Spleen (tissue), 11 donors: ENCODE measurements at regions not wholly inside any gene's neighbourhood (a gene's known extent, or its start where the extent isn't known, plus 50 kb on each side); places are given as distances from the start of the nearest gene placed in this dataset.
A peak's percentile ranks its signal among the peaks of the same experiment; 100 is the strongest.

ENCODE experiments used
- DNase-seq: peaks from one replicate; pipeline ENCODE4 v3.0.0-alpha.2; 2020
- H3K27ac ChIP-seq, 8 donors: fragments of 200-600 bp; sonication (generic) in 7 of 8; 1 replicate in 4 of 8; 2 replicates in 4 of 8; pipeline versions ENCODE4 v1.5.0 to v1.8.0; 2016 to 2021; ENCODE audit warnings: inconsistent platforms in 4 of 8, mild to moderate bottlenecking in 4 of 8, moderate library complexity in 1 of 8
- H3K27me3 ChIP-seq, 7 donors: fragments of 200-600 bp; sonication (generic) in 6 of 7; replicated peaks in 1 of 7; 1 replicate in 4 of 7; 2 replicates in 3 of 7; pipeline versions ENCODE4 v1.5.0 to v1.8.0; 2016 to 2021; ENCODE audit warnings: inconsistent platforms in 3 of 7, mild to moderate bottlenecking in 1 of 7
- H3K36me3 ChIP-seq, 6 donors: fragments of 200-600 bp; sonication (generic) in 5 of 6; 1 replicate in 4 of 6; 2 replicates in 2 of 6; pipeline versions ENCODE4 v1.5.0 to v1.8.0; 2016 to 2021; ENCODE audit warnings: inconsistent platforms in 2 of 6
- H3K4me1 ChIP-seq, 6 donors: fragments of 200-600 bp; sonication (generic) in 5 of 6; 1 replicate in 3 of 6; 2 replicates in 3 of 6; pipeline versions ENCODE4 v1.5.0 to v1.8.0; 2016 to 2021; ENCODE audit warnings: inconsistent platforms in 3 of 6
- H3K4me3 ChIP-seq, 8 donors: fragments of 200-600 bp; sonication (generic) in 7 of 8; 1 replicate in 4 of 8; 2 replicates in 4 of 8; pipeline versions ENCODE4 v1.5.0 to v1.8.0; 2016 to 2021; ENCODE audit warnings: inconsistent platforms in 4 of 8, mild to moderate bottlenecking in 4 of 8, moderate library complexity in 2 of 8
- H3K9me3 ChIP-seq, 8 donors: fragments of 200-600 bp; sonication (generic) in 7 of 8; 1 replicate in 4 of 8; 2 replicates in 4 of 8; pipeline versions ENCODE4 v1.5.0 to v1.8.0; 2016 to 2021; ENCODE audit warnings: inconsistent platforms in 4 of 8
- POLR2A ChIP-seq, 3 donors: fragments of 450-650 bp; IDR thresholded peaks; one replicate each; pipeline ENCODE4 v1.5.1; 2017; ENCODE audit warnings: antibody characterized with exemption in 3 of 3, mild to moderate bottlenecking in 1 of 3
- POLR2AphosphoS5 ChIP-seq, 3 donors: sonication (generic); formaldehyde crosslinking; IDR thresholded peaks; one replicate each; pipeline ENCODE4 v1.5.1; 2017; ENCODE audit warnings: antibody characterized with exemption in 3 of 3
- WGBS, 5 donors: extraction: QIAGEN DNeasy Blood & Tissue Kit in 3 of 5; methylation state at CpG; one replicate each; pipeline versions ENCODE4 v1.1.5 to v1.1.7; 2013 to 2018; 5-methylcytosine and 5-hydroxymethylcytosine counted together
- intact Hi-C: fragments of 100-400 bp; cut with DNase I; formaldehyde crosslinking; loops from one replicate; pipeline ENCODE4 v1.15.0; 2023; ENCODE audit warnings: low total_unique reads
- TF ChIP-seq, protein P1 (sequence below), 11 experiments: fragments of 200-600 bp in 7 of 11; fragments of 450-650 bp in 4 of 11; sonication (generic) in 4 of 11; IDR thresholded peaks in 8 of 11; conservative IDR thresholded peaks in 3 of 11; 1 replicate in 7 of 11; 2 replicates in 4 of 11; pipeline versions ENCODE4 v1.4.0 to v1.8.0; 2016 to 2021; ENCODE audit warnings: antibody characterized with exemption in 11 of 11, inconsistent platforms in 4 of 11, mild to moderate bottlenecking in 1 of 11
- donor health status: healthy with polysubstance abuse.
- donor health status: DM: no; HTN: no; CAD: no; lungs with moderate emphysema.
- donor health status: DM: no; HTN: no; CAD: no.
- donor health status: Bipolar disorder and iron deficiency.
- donor health status: healthy.
- donor health status: DM: no; HTN: no; CAD: no.
- donor health status: DM: yes; HTN: yes; CAD: no.

DNA sequence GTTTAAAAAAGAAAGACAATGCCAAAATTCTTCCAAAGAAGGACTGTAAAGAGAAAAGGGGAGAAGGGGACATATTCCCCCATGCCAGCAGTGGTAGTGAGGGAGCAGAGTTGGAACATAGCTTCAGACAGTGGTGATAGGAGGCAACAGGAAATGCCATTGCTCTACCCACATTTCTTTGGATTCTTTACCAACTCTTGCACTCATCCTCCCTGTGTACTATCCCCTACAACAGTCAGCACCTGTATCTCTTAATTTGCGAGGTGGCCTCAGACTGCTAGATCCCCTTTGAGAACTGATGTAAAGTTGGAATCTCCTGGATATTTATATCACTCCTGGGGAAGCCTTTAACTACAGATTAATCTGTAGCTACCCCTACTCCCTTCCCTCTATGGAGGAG lies 320.6 kb upstream of the PTGER4 start:
- no peaks in the 10 kb centered on the region for H3K36me3 ChIP-seq
- H3K27ac ChIP-seq = no peak overlapping the region
- intact Hi-C loops = no loop called here
- peaks cover 0 to 31% (median 0%) of the 10 kb centered on the region in 6 donors for H3K4me1 ChIP-seq
- 76 to 100% (median 88%) methylated on average over 1 of the region's 1 CpG for WGBS, 5 donors
- DNase-seq = no peak
- H3K4me3 ChIP-seq = no peak overlapping the region
- peaks cover 0 to 9% (median 2%) of the 10 kb centered on the region in 8 donors for H3K9me3 ChIP-seq
- no peaks in the 10 kb centered on the region for H3K27me3 ChIP-seq
- TF ChIP-seq, protein P1, sequence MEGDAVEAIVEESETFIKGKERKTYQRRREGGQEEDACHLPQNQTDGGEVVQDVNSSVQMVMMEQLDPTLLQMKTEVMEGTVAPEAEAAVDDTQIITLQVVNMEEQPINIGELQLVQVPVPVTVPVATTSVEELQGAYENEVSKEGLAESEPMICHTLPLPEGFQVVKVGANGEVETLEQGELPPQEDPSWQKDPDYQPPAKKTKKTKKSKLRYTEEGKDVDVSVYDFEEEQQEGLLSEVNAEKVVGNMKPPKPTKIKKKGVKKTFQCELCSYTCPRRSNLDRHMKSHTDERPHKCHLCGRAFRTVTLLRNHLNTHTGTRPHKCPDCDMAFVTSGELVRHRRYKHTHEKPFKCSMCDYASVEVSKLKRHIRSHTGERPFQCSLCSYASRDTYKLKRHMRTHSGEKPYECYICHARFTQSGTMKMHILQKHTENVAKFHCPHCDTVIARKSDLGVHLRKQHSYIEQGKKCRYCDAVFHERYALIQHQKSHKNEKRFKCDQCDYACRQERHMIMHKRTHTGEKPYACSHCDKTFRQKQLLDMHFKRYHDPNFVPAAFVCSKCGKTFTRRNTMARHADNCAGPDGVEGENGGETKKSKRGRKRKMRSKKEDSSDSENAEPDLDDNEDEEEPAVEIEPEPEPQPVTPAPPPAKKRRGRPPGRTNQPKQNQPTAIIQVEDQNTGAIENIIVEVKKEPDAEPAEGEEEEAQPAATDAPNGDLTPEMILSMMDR (IDR thresholded peaks at IDR 0.05 in 8 of 11, conservative IDR thresholded peaks at IDR 0.05 in 3 of 11) = no peak
- TF ChIP-seq POLR2AphosphoS5 (IDR thresholded peaks at IDR 0.05) (no peak), POLR2A (IDR thresholded peaks at IDR 0.05) (no peak)

DNA sequence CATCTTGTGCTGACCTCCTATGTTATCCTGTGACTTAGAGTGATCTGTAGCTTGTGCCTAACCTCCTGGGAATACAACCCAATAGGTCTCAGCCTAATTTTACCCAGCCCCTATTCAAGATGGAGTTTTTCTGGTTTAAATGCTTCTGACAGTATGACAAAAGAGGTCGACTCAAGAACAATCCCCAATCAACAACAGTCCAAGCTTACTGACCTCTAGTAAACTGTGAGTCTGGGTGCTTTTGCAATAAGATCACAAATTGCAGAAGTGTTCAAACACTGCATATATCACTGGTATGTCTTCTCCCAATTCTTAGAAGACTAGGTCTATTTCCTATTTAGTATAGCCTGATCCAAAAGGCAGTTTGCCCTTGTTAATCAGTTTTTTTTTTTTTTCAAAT lies 323.5 kb upstream of the PTGER4 start:
- H3K4me3 ChIP-seq = no peak overlapping the region
- no peak for DNase-seq
- peaks cover 0 to 10% (median 0%) of the 10 kb centered on the region in 8 donors for H3K9me3 ChIP-seq
- no peaks in the 10 kb centered on the region for H3K36me3 ChIP-seq
- peaks cover 0 to 31% (median 0%) of the 10 kb centered on the region in 6 donors for H3K4me1 ChIP-seq
- H3K27me3 ChIP-seq = no peaks in the 10 kb centered on the region
- 24 to 55% (median 39%) methylated on average over 1 of the region's 1 CpG for WGBS, 5 donors
- TF ChIP-seq POLR2A (IDR thresholded peaks at IDR 0.05) (no peak), POLR2AphosphoS5 (IDR thresholded peaks at IDR 0.05) (no peak)
- TF ChIP-seq, protein P1 (IDR thresholded peaks at IDR 0.05 in 8 of 11, conservative IDR thresholded peaks at IDR 0.05 in 3 of 11) = no peak
- intact Hi-C loops = no loop called here
- peak overlapping the region in 4 of 8 donors; percentile 31 to 67 (median 55) for H3K27ac ChIP-seq

DNA sequence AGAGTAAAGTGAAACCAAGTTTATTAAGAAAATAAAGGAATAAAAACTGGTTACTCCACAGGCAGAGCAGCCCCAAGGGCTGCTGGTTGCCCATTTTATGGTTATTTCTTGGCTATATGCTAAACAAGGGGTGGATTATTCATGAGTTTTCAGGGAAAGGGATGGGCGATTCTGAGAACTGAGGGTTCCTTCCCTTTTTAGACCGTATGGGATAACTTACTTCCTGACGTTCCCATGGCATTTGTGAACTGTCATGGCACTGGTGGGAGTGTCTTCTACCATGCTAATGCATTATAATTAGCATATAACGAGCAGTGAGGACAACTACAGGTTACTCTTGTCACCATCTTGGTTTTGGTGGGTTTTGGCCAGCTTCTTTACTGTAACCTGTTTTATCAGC lies 323.9 kb upstream of the PTGER4 start:
- H3K9me3 ChIP-seq = peaks cover 0 to 14% (median 1%) of the 10 kb centered on the region in 8 donors
- TF ChIP-seq, protein P1 (IDR thresholded peaks at IDR 0.05 in 8 of 11, conservative IDR thresholded peaks at IDR 0.05 in 3 of 11) = no peak
- TF ChIP-seq POLR2A (IDR thresholded peaks at IDR 0.05) = no peak
- no peak for TF ChIP-seq POLR2AphosphoS5 (IDR thresholded peaks at IDR 0.05)
- H3K27me3 ChIP-seq = no peaks in the 10 kb centered on the region
- H3K36me3 ChIP-seq = no peaks in the 10 kb centered on the region
- WGBS, 5 donors = 55 to 80% (median 61%) methylated on average over 4 of the region's 4 CpGs
- peak overlapping the region in 4 of 8 donors; percentile 31 to 67 (median 55) for H3K27ac ChIP-seq
- H3K4me3 ChIP-seq = no peak overlapping the region
- intact Hi-C loops = no loop called here
- peaks cover 0 to 31% (median 0%) of the 10 kb centered on the region in 6 donors for H3K4me1 ChIP-seq
- DNase-seq = no peak

DNA sequence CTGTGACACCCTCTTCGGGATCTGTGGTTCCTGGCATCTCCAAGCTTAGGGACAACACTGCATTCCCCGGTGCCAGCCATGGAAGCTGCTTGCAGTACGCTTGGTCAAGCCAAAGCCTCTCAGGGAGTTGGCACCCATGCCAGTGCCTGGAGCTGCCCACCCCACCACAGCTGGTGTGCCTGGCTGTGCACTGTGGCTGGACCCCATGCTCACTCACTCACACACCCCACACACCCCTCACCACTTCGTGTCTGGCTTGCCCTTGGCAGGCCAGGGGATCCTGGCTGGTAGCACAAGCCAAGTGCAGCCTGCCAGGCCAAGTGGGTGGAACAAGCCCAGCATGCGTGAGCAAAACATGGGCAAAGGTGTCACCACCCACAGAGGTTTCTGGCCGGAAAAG lies 324.5 kb upstream of the PTGER4 start:
- Histone ChIP-seq H3K27me3 (no peaks in the 10 kb centered on the region), H3K4me3 (no peak overlapping the region), H3K36me3 (no peaks in the 10 kb centered on the region), H3K27ac (peak overlapping the region in 3 of 8 donors; percentile 47 to 67 (median 63)), H3K4me1 (peaks cover 0 to 31% (median 0%) of the 10 kb centered on the region in 6 donors), H3K9me3 (peaks cover 0 to 21% (median 8%) of the 10 kb centered on the region in 8 donors)
- WGBS, 5 donors = 77 to 89% (median 84%) methylated on average over 4 to 6 of the region's 6 CpGs
- DNase-seq = peak; percentile 71
- intact Hi-C loops = no loop called here
- no peak for TF ChIP-seq POLR2AphosphoS5 (IDR thresholded peaks at IDR 0.05)

DNA sequence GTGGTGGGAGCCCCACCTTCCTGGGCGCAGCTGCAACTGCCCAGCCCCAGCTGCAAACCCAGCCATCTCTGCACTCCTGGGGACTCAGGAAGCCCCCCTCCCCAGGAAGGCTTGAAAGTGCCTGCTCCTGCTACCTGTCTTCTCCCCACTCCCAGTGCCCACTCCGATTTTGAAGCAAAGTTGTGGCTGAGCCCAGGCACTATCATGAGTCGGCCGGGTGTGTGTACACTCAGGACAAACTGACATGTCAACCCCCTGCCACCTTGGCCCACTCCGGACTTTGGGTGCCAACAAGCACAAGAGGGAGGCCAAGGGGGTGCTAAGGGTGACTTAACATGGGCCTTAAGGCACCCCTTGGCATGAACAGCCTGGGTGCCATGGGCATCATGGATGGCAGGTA lies 325.5 kb upstream of the PTGER4 start:
- TF ChIP-seq POLR2AphosphoS5 (IDR thresholded peaks at IDR 0.05) (no peak), POLR2A (IDR thresholded peaks at IDR 0.05) (no peak)
- TF ChIP-seq, protein P1 (IDR thresholded peaks at IDR 0.05 in 8 of 11, conservative IDR thresholded peaks at IDR 0.05 in 3 of 11) = no peak
- peaks cover 0 to 25% (median 0%) of the 10 kb centered on the region in 6 donors for H3K4me1 ChIP-seq
- DNase-seq = peak; percentile 74
- WGBS, 5 donors = 58 to 96% (median 92%) methylated on average over 4 to 5 of the region's 5 CpGs
- no peaks in the 10 kb centered on the region for H3K36me3 ChIP-seq
- intact Hi-C loops = no loop called here
- no peaks in the 10 kb centered on the region for H3K27me3 ChIP-seq
- H3K9me3 ChIP-seq = peaks cover 0 to 31% (median 18%) of the 10 kb centered on the region in 8 donors
- H3K4me3 ChIP-seq = no peak overlapping the region
- no peak overlapping the region for H3K27ac ChIP-seq
